ENCODE measurements at regions not wholly inside any gene's neighbourhood (a gene's known extent, or its start where the extent isn't known, plus 50 kb on each side); places are given as distances from the start of the nearest gene placed in this dataset.

GRCh38 chr9:28720746-28721145, 1147.5 kb upstream of the C9orf72 start:
- no peaks in the 10 kb centered on the region for H3K79me1 ChIP-seq (ENCODE audit: low read depth in 1 of 2, low read length in 2 of 2)
- no peak overlapping the region for H3K9ac ChIP-seq (ENCODE audit: low read depth, low read length)
- H4K8ac ChIP-seq (ENCODE audit: low read depth in 2 of 2, low read length in 2 of 2) = no peak overlapping the region
- no peak overlapping the region for H3K56ac ChIP-seq (ENCODE audit: extremely low read depth, insufficient read depth, low read length)
- no peak overlapping the region for H3K18ac ChIP-seq (ENCODE audit: low read depth, low read length)
- H3K27ac ChIP-seq (ENCODE audit: insufficient read depth, low read length) = no peak overlapping the region
- H2BK20ac ChIP-seq (ENCODE audit: low read depth, low read length) = no peak overlapping the region
- H2AFZ ChIP-seq (replicated peaks; ENCODE audit: low read length, poor library complexity) = no peak overlapping the region
- H3K4me3 ChIP-seq (ENCODE audit: insufficient read depth, low read depth, low read length) = no peak overlapping the region
- no peak overlapping the region for H4K91ac ChIP-seq (ENCODE audit: insufficient read depth, low read depth, low read length)
- H4K20me1 ChIP-seq (ENCODE audit: insufficient read depth, low read length) = no peaks in the 10 kb centered on the region
- in situ Hi-C loops (cut with MboI; ENCODE audit: low sequenced_read_pairs) = no loop called here
- CTCF ChIA-PET = no interaction called here
- TF ChIP-seq BHLHE40 (IDR thresholded peaks at IDR 0.05; ENCODE audit: low read depth, low read length) (no peak), POLR2A (IDR thresholded peaks at IDR 0.05; ENCODE audit: low read depth, low read length) (no peak), MXI1 (IDR thresholded peaks at IDR 0.05; ENCODE audit: borderline replicate concordance, low read depth, low read length) (no peak)
- H4K5ac ChIP-seq (ENCODE audit: low read depth, low read length) = no peak overlapping the region
- no CpG with 5 or more reads among the region's 1 CpG for WGBS, 2 experiments (ENCODE audit: extremely low coverage in 2 of 2, insufficient read length in 1 of 2)
- no peak overlapping the region for H2BK120ac ChIP-seq (ENCODE audit: low read depth, low read length)
- H3K27me3 ChIP-seq (ENCODE audit: control insufficient read depth, insufficient read depth, low read length) = no peaks in the 10 kb centered on the region
- no peak overlapping the region for H3K4me2 ChIP-seq (ENCODE audit: low read depth, low read length)
- H3K9me1 ChIP-seq (ENCODE audit: insufficient read depth, low read length) = no peaks in the 10 kb centered on the region
- H2AK9ac ChIP-seq (replicated peaks; ENCODE audit: low read depth, low read length, poor library complexity) = no peak overlapping the region
- no peak overlapping the region for H3K4ac ChIP-seq (ENCODE audit: low read depth, low read length)
- POLR2A ChIA-PET (ENCODE audit: unreplicated experiment) = no interaction called here
- ATAC-seq (ENCODE audit: low read depth) (no peak), DNase-seq (no peak)
- no peaks in the 10 kb centered on the region for H3K9me3 ChIP-seq (ENCODE audit: control insufficient read depth, insufficient read depth, low read length)
- no peaks in the 10 kb centered on the region for H3K36me3 ChIP-seq (ENCODE audit: control insufficient read depth, insufficient read depth, low read length)
- H2BK15ac ChIP-seq (ENCODE audit: low read depth, low read length) = no peak overlapping the region
- H3K4me1 ChIP-seq (ENCODE audit: control insufficient read depth, insufficient read depth, low read length) = no peaks in the 10 kb centered on the region
- no TSS peak for BruUV-seq (replicated peaks)
- no peak overlapping the region for H2BK5ac ChIP-seq (ENCODE audit: low read depth, low read length, poor library complexity, severe bottlenecking)
- intact Hi-C loops (cut with micrococcal nuclease) = no loop called here
- dilution Hi-C loops (cut with HindIII; ENCODE audit: low sequenced_read_pairs, unreplicated experiment) = no loop called here
- no peak overlapping the region for H2AK5ac ChIP-seq (ENCODE audit: low read depth, low read length)
- no peak overlapping the region for H3K14ac ChIP-seq (replicated peaks; ENCODE audit: low read depth, low read length)
- H3K23ac ChIP-seq (ENCODE audit: low read depth, low read length) = no peak overlapping the region
